COR-L47 (cell line): ENCODE measurements at regions not wholly inside any gene's neighbourhood (a gene's known extent, or its start where the extent isn't known, plus 50 kb on each side); places are given as distances from the start of the nearest gene placed in this dataset.

Experiments used
- DNase-seq: peaks from one replicate; lab custom pipeline; 2025; lab: John Stamatoyannopoulos, UW

- DNase-seq: no peak
Measured at GRCh38 chr2:122507261-122507660, 751.8 kb downstream of the TSN start.

GRCh38 chr2:122512091-122512490 is 756.6 kb downstream of the TSN start:
- no peak for DNase-seq

- DNase-seq: peak; percentile 41
Measured at GRCh38 chr2:122514451-122514996, 759.1 kb downstream of the TSN start.

GRCh38 chr2:122515731-122516290 is 760.4 kb downstream of the TSN start:
- DNase-seq: no peak

- no peak for DNase-seq
Measured at GRCh38 chr2:122516775-122517174, 761.3 kb downstream of the TSN start.

GRCh38 chr2:122519366-122519765 is 763.9 kb downstream of the TSN start:
- no peak for DNase-seq

GRCh38 chr2:122519821-122520611 is 764.6 kb downstream of the TSN start:
- no peak for DNase-seq

GRCh38 chr2:122523143-122523542 is 767.7 kb downstream of the TSN start:
- DNase-seq: no peak

GRCh38 chr2:122523981-122524380 is 768.5 kb downstream of the TSN start:
- no peak for DNase-seq

- no peak for DNase-seq
Measured at GRCh38 chr2:122525336-122525735, 769.9 kb downstream of the TSN start.

- DNase-seq: no peak
Measured at GRCh38 chr2:122528061-122528460, 772.6 kb downstream of the TSN start.

- no peak for DNase-seq
Measured at GRCh38 chr2:122528958-122529705, 773.7 kb downstream of the TSN start.

GRCh38 chr2:122530814-122531213 is 775.4 kb downstream of the TSN start:
- no peak for DNase-seq

- DNase-seq: no peak
Measured at GRCh38 chr2:122531290-122532071, 776.0 kb downstream of the TSN start.

- no peak for DNase-seq
Measured at GRCh38 chr2:122532072-122532344, 776.6 kb downstream of the TSN start.

GRCh38 chr2:122532481-122532880 is 777.0 kb downstream of the TSN start:
- DNase-seq: no peak

- DNase-seq: no peak
Measured at GRCh38 chr2:122535960-122536505, 780.6 kb downstream of the TSN start.

- DNase-seq: no peak
Measured at GRCh38 chr2:122539311-122539710, 783.9 kb downstream of the TSN start.

- DNase-seq: no peak
Measured at GRCh38 chr2:122539920-122540319, 784.5 kb downstream of the TSN start.

GRCh38 chr2:122542236-122542635 is 786.8 kb downstream of the TSN start:
- no peak for DNase-seq

GRCh38 chr2:122542646-122543045 is 787.2 kb downstream of the TSN start:
- DNase-seq: no peak

GRCh38 chr2:122543815-122544214 is 788.4 kb downstream of the TSN start:
- DNase-seq: no peak
